Karpas-422 (cell line): ENCODE measurements at regions not wholly inside any gene's neighbourhood (a gene's known extent, or its start where the extent isn't known, plus 50 kb on each side); places are given as distances from the start of the nearest gene placed in this dataset.
"Not testable (repeated sequence)": the region's sequence is repeated elsewhere in the genome, so short reads cannot be mapped to it uniquely, and the experiment has no call there.

Experiments used
- DNase-seq: peaks from one replicate; pipeline ENCODE4 v3.0.0-alpha.2; 2015
- H2AFZ ChIP-seq: fragments of 200-600 bp; sonication (generic); 2 replicates; pipeline ENCODE4 v1.6.1; 2014; ENCODE audit warnings: antibody characterized with exemption, low read length, mixed read lengths
- H3K27ac ChIP-seq: fragments of 200-600 bp; sonication (generic); 2 replicates; pipeline ENCODE4 v1.5.1; 2014; ENCODE audit warnings: mild to moderate bottlenecking, low read length, moderate library complexity
- H3K27me3 ChIP-seq: fragments of 200-600 bp; sonication (generic); 2 replicates; pipeline ENCODE4 v1.6.1; 2014; ENCODE audit warnings: low read length, mixed read lengths
- H3K36me3 ChIP-seq: fragments of 200-600 bp; sonication (generic); 2 replicates; pipeline ENCODE4 v1.6.1; 2014; ENCODE audit warnings: low read length, mixed read lengths; ENCODE audit not compliant: insufficient read depth
- H3K4me1 ChIP-seq: fragments of 200-600 bp; sonication (generic); 2 replicates; pipeline ENCODE4 v1.6.1; 2014; ENCODE audit warnings: mild to moderate bottlenecking, low read length, mixed read lengths
- H3K4me2 ChIP-seq: fragments of 200-600 bp; sonication (generic); 2 replicates; pipeline ENCODE4 v1.6.1; 2014; ENCODE audit warnings: low read length, low read depth, mild to moderate bottlenecking; ENCODE audit not compliant: poor library complexity, severe bottlenecking
- H3K4me3 ChIP-seq: fragments of 200-600 bp; sonication (generic); 2 replicates; pipeline ENCODE4 v1.5.1; 2014; ENCODE audit warnings: mild to moderate bottlenecking, antibody characterized with exemption, low read length, mixed read lengths
- H3K79me2 ChIP-seq: fragments of 200-600 bp; sonication (generic); 2 replicates; pipeline ENCODE4 v1.6.1; 2014; ENCODE audit warnings: mild to moderate bottlenecking, low read length, mixed read lengths
- H3K9ac ChIP-seq: fragments of 200-600 bp; sonication (generic); 2 replicates; pipeline ENCODE4 v1.6.0; 2014; ENCODE audit warnings: low read length
- H3K9me2 ChIP-seq: fragments of 200-600 bp; sonication (generic), shearing (Covaris generic); replicated peaks from 2 replicates; pipeline ENCODE4 v1.6.0; 2014; ENCODE audit warnings: mild to moderate bottlenecking, low read length, moderate library complexity; ENCODE audit not compliant: insufficient read depth
- H3K9me3 ChIP-seq: fragments of 300-700, 200-600 bp; sonication (generic); 2 replicates; pipeline ENCODE4 v1.6.1; 2014; ENCODE audit warnings: low read length, mixed read lengths
- H4K20me1 ChIP-seq: fragments of 200-600 bp; sonication (generic); 2 replicates; pipeline ENCODE4 v1.6.1; 2014; ENCODE audit warnings: mild to moderate bottlenecking, antibody characterized with exemption, low read length, low read depth; ENCODE audit not compliant: insufficient read depth

- Histone ChIP-seq H3K9ac (no peak overlapping the region), H2AFZ (no peak overlapping the region), H3K4me3 (no peak overlapping the region), H3K9me3 (no peaks in the 10 kb centered on the region), H3K4me2 (no peak overlapping the region), H4K20me1 (no peaks in the 10 kb centered on the region), H3K36me3 (no peaks in the 10 kb centered on the region), H3K4me1 (no peaks in the 10 kb centered on the region), H3K79me2 (no peaks in the 10 kb centered on the region), H3K9me2 (no peaks in the 10 kb centered on the region), H3K27me3 (no peaks in the 10 kb centered on the region), H3K27ac (no peak overlapping the region)
- no peak for DNase-seq
Observed at GRCh38 chr10:46215426-46215825, 71.4 kb upstream of the ANTXRL start.

DNA sequence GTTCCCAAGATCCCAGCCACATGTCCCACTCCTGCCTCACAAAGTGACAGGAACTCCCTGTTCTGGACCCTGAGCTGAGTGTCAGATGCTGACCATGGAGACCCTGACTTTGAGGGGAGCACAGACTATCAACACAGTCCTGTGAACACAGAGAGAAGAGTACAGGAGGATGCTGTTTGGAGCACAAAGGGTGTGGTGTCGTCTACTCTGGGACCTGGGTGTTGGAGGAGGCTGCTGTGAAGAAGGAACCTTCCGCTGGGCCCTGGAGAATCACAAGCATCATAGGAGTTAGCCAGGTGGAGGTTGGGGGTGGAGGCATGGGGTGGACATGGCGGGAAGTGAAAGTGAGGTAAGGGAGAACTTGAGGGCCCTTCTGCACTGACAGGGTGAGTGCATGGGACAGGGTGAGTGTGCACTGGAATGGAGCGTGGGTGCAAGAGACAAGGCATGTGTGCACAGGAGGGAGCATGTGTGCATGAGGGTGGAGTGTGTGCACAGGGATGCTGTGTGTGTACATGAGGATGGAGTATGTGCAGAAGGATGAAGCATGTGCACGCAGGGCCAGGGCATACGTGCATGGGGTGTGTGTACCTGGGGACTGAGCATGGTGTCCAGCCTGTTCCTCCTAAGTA is 70.7 kb upstream of the ANTXRL start:
- Histone ChIP-seq H3K9ac (no peak overlapping the region), H3K4me2 (no peak overlapping the region), H3K27me3 (no peaks in the 10 kb centered on the region), H3K4me1 (no peaks in the 10 kb centered on the region), H3K36me3 (no peaks in the 10 kb centered on the region), H3K27ac (no peak overlapping the region), H3K9me2 (no peaks in the 10 kb centered on the region), H4K20me1 (no peaks in the 10 kb centered on the region), H2AFZ (no peak overlapping the region), H3K4me3 (no peak overlapping the region), H3K9me3 (no peaks in the 10 kb centered on the region), H3K79me2 (no peaks in the 10 kb centered on the region)
- no peak for DNase-seq

- H3K9ac ChIP-seq = no peak overlapping the region
- H3K36me3 ChIP-seq = no peaks in the 10 kb centered on the region
- H3K4me2 ChIP-seq = no peak overlapping the region
- no peaks in the 10 kb centered on the region for H3K79me2 ChIP-seq
- H3K9me3 ChIP-seq = no peaks in the 10 kb centered on the region
- H3K9me2 ChIP-seq = no peaks in the 10 kb centered on the region
- no peak for DNase-seq
- H4K20me1 ChIP-seq = no peaks in the 10 kb centered on the region
- H2AFZ ChIP-seq = no peak overlapping the region
- H3K4me3 ChIP-seq = no peak overlapping the region
- no peaks in the 10 kb centered on the region for H3K27me3 ChIP-seq
- H3K4me1 ChIP-seq = no peaks in the 10 kb centered on the region
- no peak overlapping the region for H3K27ac ChIP-seq
Observed at GRCh38 chr10:46216836-46217751, 69.7 kb upstream of the ANTXRL start.

DNA sequence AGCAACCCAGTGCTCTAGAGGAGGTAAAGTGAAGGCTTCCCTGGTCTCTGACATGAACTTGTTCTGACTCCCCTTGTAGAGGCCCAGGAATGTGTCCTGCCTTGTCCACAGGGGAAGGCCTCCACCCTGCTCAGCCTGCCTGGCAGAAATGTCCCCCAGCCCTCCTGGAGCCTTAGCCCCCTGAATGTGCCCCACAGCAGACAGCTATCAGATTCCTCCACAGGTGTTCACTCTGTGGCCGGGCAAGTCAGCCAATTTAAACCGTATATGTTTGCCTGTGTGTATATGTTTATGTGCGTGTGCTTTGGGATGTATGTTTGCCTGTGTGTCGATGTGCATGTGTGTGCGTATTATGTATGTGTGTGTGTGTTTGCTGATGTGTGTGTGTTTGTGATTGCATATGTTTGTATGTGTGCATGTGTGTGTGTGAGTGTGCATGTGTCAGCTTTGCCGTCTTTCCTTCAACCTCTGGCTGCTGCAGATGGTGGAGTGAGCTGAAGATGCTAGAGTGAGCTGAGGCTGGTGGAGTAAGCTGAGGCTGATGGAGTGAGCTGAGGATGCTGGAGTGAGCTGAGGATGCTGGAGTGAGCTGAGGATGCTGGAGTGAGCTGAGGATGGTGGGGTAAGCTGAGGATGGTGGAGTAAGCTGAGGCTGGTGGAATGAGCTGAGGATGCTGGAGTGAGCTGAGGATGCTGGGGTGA is 68.9 kb upstream of the ANTXRL start:
- no peaks in the 10 kb centered on the region for H3K9me2 ChIP-seq
- H3K36me3 ChIP-seq = no peaks in the 10 kb centered on the region
- no peaks in the 10 kb centered on the region for H3K79me2 ChIP-seq
- H3K4me3 ChIP-seq = no peak overlapping the region
- no peaks in the 10 kb centered on the region for H3K4me1 ChIP-seq
- no peaks in the 10 kb centered on the region for H4K20me1 ChIP-seq
- DNase-seq = no peak
- H3K27ac ChIP-seq = no peak overlapping the region
- no peak overlapping the region for H3K9ac ChIP-seq
- H3K27me3 ChIP-seq = no peaks in the 10 kb centered on the region
- H3K9me3 ChIP-seq = no peaks in the 10 kb centered on the region
- H3K4me2 ChIP-seq = no peak overlapping the region
- no peak overlapping the region for H2AFZ ChIP-seq

- Histone ChIP-seq H3K9me3 (no peaks in the 10 kb centered on the region; the same call in 1 of the 2 replicates), H3K27me3 (no peaks in the 10 kb centered on the region), H3K4me2 (no peak overlapping the region), H3K9ac (no peak overlapping the region), H3K27ac (no peak overlapping the region), H4K20me1 (no peaks in the 10 kb centered on the region), H3K4me1 (no peaks in the 10 kb centered on the region), H2AFZ (no peak overlapping the region), H3K36me3 (no peaks in the 10 kb centered on the region), H3K79me2 (no peaks in the 10 kb centered on the region), H3K9me2 (no peaks in the 10 kb centered on the region), H3K4me3 (no peak overlapping the region)
- no peak for DNase-seq
Observed at GRCh38 chr10:46218921-46219320, 67.9 kb upstream of the ANTXRL start.

DNA sequence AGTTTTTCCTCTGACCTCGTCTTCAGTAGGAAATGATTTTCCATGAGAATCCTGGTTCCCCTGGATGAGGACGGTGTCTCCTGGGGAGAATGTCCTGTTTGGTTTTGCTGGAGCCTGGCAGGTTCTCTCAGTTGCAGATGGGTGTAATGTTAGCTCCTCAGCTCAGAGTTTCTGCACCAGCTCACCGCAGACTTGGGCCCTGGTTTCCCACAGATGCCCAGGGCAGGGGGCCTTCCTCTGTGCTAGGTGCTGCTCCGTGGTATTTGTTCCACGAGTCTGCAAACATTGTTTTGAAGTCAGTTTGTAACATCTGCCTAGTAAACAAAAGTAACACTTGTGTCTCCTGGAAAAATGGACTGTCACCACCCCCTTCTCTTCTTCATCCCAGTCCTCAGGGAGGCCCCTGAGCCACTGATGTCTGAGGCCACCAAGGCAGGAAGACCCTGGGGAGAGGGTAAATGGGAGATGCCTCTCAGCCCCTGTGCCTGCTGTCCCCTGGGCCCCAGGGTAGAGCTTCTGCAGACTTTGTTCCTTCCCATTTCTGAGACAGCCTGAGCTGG is 67.3 kb upstream of the ANTXRL start:
- not testable (repeated sequence) for H2AFZ ChIP-seq, H3K4me2 ChIP-seq, DNase-seq, H3K9me2 ChIP-seq, H3K4me3 ChIP-seq, H3K79me2 ChIP-seq, H3K27me3 ChIP-seq, H3K4me1 ChIP-seq, H3K27ac ChIP-seq, H3K9me3 ChIP-seq, H3K36me3 ChIP-seq, H4K20me1 ChIP-seq, H3K9ac ChIP-seq

DNA sequence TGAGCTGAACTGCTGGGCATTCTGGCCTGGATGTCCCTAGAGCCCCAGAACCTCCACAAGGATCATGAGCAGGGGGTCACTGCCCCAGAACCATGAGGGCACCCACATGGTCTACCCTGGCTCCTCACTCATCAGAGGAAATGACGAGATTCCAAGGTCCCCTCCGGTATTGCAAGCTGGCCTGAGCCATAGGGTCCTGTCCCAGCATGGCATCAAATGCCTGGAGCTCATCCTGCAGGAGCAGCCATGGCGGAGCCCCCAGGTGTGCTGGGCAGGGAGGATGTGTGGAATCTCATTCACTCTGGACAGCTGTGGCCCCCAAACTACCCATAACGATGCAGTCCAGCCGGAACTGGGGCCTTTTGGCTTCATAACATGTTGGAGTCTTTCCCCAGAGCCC is 66.6 kb upstream of the ANTXRL start:
- Histone ChIP-seq H3K9me2 (no peaks in the 10 kb centered on the region), H3K27me3 (no peaks in the 10 kb centered on the region), H4K20me1 (no peaks in the 10 kb centered on the region), H3K9ac (no peak overlapping the region), H3K4me2 (no peak overlapping the region), H3K27ac (no peak overlapping the region), H2AFZ (no peak overlapping the region), H3K9me3 (no peaks in the 10 kb centered on the region; the same call in 1 of the 2 replicates), H3K4me1 (no peaks in the 10 kb centered on the region; the same call in 1 of the 2 replicates), H3K79me2 (no peaks in the 10 kb centered on the region), H3K36me3 (no peaks in the 10 kb centered on the region), H3K4me3 (no peak overlapping the region)
- DNase-seq = no peak
